Uterus (tissue), 2 donors: ENCODE measurements at regions not wholly inside any gene's neighbourhood (a gene's known extent, or its start where the extent isn't known, plus 50 kb on each side); places are given as distances from the start of the nearest gene placed in this dataset.

Source experiments
- POLR2A ChIP-seq, 2 donors: fragments of 450-650 bp; IDR thresholded peaks; one replicate each; pipeline ENCODE4 v1.6.1; 2016; ENCODE audit warnings: antibody characterized with exemption in 2 of 2, mild to moderate bottlenecking in 1 of 2, moderate library complexity in 1 of 2
- TF ChIP-seq, protein P1 (sequence below), 4 experiments: fragments of 200-600 bp in 2 of 4; fragments of 450-650 bp in 2 of 4; sonication (generic) in 2 of 4; IDR thresholded peaks; one replicate each; pipeline ENCODE4 v1.5.1; 2016 to 2019; ENCODE audit warnings: antibody characterized with exemption in 4 of 4, mild to moderate bottlenecking in 2 of 4, moderate library complexity in 1 of 4

DNA sequence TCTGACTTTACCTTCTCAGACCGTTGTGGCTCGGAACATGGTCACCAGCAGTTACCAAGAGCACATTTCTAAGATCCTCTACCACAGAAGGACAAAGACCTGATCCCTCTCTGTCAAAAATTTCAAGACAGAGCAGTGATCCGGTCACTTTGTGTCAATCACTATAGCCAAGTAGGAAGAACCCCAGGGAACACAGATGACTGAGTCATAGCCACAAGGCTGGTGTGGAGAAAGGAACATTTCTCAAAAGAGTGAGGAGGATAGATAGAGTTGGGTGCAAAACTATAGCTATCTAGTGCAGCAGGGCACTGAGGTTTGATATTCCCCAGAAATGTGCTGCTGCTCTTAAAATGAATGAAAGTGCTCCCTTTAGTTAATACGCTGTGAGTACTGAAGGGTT, 130.7 kb upstream of the SMIM23 start:
- no peak for TF ChIP-seq POLR2A (IDR thresholded peaks at IDR 0.05)
- TF ChIP-seq, protein P1, sequence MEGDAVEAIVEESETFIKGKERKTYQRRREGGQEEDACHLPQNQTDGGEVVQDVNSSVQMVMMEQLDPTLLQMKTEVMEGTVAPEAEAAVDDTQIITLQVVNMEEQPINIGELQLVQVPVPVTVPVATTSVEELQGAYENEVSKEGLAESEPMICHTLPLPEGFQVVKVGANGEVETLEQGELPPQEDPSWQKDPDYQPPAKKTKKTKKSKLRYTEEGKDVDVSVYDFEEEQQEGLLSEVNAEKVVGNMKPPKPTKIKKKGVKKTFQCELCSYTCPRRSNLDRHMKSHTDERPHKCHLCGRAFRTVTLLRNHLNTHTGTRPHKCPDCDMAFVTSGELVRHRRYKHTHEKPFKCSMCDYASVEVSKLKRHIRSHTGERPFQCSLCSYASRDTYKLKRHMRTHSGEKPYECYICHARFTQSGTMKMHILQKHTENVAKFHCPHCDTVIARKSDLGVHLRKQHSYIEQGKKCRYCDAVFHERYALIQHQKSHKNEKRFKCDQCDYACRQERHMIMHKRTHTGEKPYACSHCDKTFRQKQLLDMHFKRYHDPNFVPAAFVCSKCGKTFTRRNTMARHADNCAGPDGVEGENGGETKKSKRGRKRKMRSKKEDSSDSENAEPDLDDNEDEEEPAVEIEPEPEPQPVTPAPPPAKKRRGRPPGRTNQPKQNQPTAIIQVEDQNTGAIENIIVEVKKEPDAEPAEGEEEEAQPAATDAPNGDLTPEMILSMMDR (IDR thresholded peaks at IDR 0.05): no peak
